ENCODE measurements at regions not wholly inside any gene's neighbourhood (a gene's known extent, or its start where the extent isn't known, plus 50 kb on each side); places are given as distances from the start of the nearest gene placed in this dataset.

DNA sequence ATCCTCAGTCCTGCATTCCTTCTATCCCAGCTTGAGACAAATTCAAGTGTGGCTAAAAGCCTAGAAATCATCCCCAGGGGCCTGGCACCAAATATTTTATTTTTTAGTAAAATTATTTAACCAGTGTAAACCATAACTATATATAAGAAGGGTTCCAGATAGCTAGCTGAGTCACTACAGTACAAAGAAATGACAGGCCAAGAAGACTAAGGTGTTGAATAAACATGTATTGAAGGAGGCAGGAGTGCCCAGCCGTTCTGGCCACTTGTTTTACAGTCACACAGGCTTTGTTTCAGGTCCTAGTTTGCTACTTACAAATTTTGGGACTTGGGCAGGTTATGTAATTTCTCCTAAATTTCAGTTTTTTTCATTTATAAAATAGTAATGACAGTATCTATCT lies 225.9 kb upstream of the PITX2 start:
- intact Hi-C loops (cut with micrococcal nuclease; ENCODE audit: unreplicated experiment): no loop called here

DNA sequence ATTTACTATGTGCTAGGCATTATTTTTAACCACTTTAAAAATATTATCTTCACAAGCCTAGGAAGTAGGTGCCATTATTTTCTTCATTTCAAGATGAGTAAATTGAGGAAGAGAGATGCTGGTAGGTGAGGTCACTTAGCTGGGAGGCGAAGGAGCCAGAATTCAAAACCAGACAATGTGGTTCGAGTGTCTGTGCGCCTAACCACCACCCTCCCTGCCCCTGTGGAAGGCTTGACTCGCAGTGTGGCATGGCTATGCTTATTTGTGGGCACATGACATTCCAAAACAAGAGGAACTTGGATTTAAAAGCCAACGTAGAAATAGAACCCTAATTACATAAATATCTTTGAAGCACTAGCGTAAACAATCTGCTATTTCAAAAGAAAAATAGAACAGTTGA lies 226.6 kb upstream of the PITX2 start:
- in situ Hi-C loops (cut with HindIII; ENCODE audit: low pct_unique_long_range_greater_than_20kb, low sequenced_read_pairs): no loop called here
- ChIA-PET POLR2A (no interaction called here), CTCF (no interaction called here)
- TF ChIP-seq, protein P1, sequence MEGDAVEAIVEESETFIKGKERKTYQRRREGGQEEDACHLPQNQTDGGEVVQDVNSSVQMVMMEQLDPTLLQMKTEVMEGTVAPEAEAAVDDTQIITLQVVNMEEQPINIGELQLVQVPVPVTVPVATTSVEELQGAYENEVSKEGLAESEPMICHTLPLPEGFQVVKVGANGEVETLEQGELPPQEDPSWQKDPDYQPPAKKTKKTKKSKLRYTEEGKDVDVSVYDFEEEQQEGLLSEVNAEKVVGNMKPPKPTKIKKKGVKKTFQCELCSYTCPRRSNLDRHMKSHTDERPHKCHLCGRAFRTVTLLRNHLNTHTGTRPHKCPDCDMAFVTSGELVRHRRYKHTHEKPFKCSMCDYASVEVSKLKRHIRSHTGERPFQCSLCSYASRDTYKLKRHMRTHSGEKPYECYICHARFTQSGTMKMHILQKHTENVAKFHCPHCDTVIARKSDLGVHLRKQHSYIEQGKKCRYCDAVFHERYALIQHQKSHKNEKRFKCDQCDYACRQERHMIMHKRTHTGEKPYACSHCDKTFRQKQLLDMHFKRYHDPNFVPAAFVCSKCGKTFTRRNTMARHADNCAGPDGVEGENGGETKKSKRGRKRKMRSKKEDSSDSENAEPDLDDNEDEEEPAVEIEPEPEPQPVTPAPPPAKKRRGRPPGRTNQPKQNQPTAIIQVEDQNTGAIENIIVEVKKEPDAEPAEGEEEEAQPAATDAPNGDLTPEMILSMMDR (IDR thresholded peaks at IDR 0.05): no peak
- TF ChIP-seq POLR2AphosphoS5 (IDR thresholded peaks at IDR 0.05; ENCODE audit: low read depth, low read length): no peak
- no peak for TF ChIP-seq SIN3A (IDR thresholded peaks at IDR 0.05; ENCODE audit: borderline replicate concordance, insufficient read depth, low read depth, low read length)
- TF ChIP-seq, protein P2, sequence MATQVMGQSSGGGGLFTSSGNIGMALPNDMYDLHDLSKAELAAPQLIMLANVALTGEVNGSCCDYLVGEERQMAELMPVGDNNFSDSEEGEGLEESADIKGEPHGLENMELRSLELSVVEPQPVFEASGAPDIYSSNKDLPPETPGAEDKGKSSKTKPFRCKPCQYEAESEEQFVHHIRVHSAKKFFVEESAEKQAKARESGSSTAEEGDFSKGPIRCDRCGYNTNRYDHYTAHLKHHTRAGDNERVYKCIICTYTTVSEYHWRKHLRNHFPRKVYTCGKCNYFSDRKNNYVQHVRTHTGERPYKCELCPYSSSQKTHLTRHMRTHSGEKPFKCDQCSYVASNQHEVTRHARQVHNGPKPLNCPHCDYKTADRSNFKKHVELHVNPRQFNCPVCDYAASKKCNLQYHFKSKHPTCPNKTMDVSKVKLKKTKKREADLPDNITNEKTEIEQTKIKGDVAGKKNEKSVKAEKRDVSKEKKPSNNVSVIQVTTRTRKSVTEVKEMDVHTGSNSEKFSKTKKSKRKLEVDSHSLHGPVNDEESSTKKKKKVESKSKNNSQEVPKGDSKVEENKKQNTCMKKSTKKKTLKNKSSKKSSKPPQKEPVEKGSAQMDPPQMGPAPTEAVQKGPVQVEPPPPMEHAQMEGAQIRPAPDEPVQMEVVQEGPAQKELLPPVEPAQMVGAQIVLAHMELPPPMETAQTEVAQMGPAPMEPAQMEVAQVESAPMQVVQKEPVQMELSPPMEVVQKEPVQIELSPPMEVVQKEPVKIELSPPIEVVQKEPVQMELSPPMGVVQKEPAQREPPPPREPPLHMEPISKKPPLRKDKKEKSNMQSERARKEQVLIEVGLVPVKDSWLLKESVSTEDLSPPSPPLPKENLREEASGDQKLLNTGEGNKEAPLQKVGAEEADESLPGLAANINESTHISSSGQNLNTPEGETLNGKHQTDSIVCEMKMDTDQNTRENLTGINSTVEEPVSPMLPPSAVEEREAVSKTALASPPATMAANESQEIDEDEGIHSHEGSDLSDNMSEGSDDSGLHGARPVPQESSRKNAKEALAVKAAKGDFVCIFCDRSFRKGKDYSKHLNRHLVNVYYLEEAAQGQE (IDR thresholded peaks at IDR 0.05; ENCODE audit: insufficient read depth in 1 of 2, low read depth in 2 of 2, low read length in 1 of 2): no peak
- TF ChIP-seq TCF7L2 (IDR thresholded peaks at IDR 0.05; ENCODE audit: low read depth, low read length): no peak
- intact Hi-C loops (cut with micrococcal nuclease; ENCODE audit: unreplicated experiment): no loop called here
- Histone ChIP-seq H3K27ac (ENCODE audit: low read length) (no peak overlapping the region), H3K27me3 (ENCODE audit: control insufficient read depth, insufficient read depth, low read length) (no peaks in the 10 kb centered on the region), H3K4me1 (ENCODE audit: control insufficient read depth, insufficient read depth, low read length) (no peaks in the 10 kb centered on the region), H3K9me3 (ENCODE audit: control insufficient read depth, insufficient read depth, low read depth, low read length) (no peaks in the 10 kb centered on the region), H3K36me3 (ENCODE audit: control insufficient read depth, insufficient read depth, low read length) (no peaks in the 10 kb centered on the region), H3K4me3 (ENCODE audit: low read depth in 2 of 2, low read length in 2 of 2) (no peak overlapping the region)
- no TSS peak for BruUV-seq (replicated peaks)
- no peak for ATAC-seq
- no peak for DNase-seq (ENCODE audit: low read depth, low spot score)

More for the DNA sequence above, 225.9 kb upstream of the PITX2 start:
- no peaks in the 10 kb centered on the region for H3K36me3 ChIP-seq (ENCODE audit: control insufficient read depth, insufficient read depth, low read length)
- BruUV-seq (replicated peaks): no TSS peak
- no peaks in the 10 kb centered on the region for H3K27me3 ChIP-seq (ENCODE audit: control insufficient read depth, insufficient read depth, low read length)
- DNase-seq (ENCODE audit: low read depth, low spot score): no peak
- no peaks in the 10 kb centered on the region for H3K9me3 ChIP-seq (ENCODE audit: control insufficient read depth, insufficient read depth, low read depth, low read length)
- no peak overlapping the region for H3K4me3 ChIP-seq (ENCODE audit: low read depth in 2 of 2, low read length in 2 of 2)
- H3K4me1 ChIP-seq (ENCODE audit: control insufficient read depth, insufficient read depth, low read length): no peaks in the 10 kb centered on the region
- in situ Hi-C loops (cut with HindIII; ENCODE audit: low pct_unique_long_range_greater_than_20kb, low sequenced_read_pairs): no loop called here
- ChIA-PET POLR2A (no interaction called here), CTCF (no interaction called here)
- TF ChIP-seq TCF7L2 (IDR thresholded peaks at IDR 0.05; ENCODE audit: low read depth, low read length) (no peak), POLR2AphosphoS5 (IDR thresholded peaks at IDR 0.05; ENCODE audit: low read depth, low read length) (no peak)
- TF ChIP-seq, protein P2 (IDR thresholded peaks at IDR 0.05; ENCODE audit: insufficient read depth in 1 of 2, low read depth in 2 of 2, low read length in 1 of 2): no peak
- TF ChIP-seq, protein P1 (IDR thresholded peaks at IDR 0.05): no peak
- no peak for ATAC-seq
- no peak overlapping the region for H3K27ac ChIP-seq (ENCODE audit: low read length)
